ENCODE measurements at regions not wholly inside any gene's neighbourhood (a gene's known extent, or its start where the extent isn't known, plus 50 kb on each side); places are given as distances from the start of the nearest gene placed in this dataset.
A peak's percentile ranks its signal among the peaks of the same experiment; 100 is the strongest.

DNA sequence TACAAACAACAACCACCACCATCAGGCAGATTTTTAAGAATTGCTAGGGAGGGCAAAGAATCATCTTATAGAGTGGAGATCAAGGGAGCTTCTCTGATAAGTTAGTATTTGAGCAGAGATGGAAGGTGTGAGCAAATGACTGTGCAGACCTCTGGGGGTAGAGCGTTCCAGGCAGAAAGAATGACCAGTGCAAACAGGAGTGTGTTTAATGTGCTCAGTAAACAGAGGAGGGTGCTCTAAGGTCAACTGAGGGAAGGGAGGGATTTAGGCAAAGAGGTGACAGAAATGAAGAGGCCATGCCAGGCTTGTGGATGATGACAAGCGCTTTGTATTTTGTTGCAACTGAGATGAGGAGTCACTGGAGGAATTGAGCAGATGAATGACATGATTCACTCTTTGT lies 172.5 kb upstream of the GJB5 start:
- intact Hi-C loops (cut with DNase I) = no loop called here
- no peaks in the 10 kb centered on the region for H3K4me1 ChIP-seq (replicated peaks in 1 of 2)
- no peak overlapping the region for H3K27ac ChIP-seq
- DNase-seq = no peak
- H3K27me3 ChIP-seq = peaks cover 12% of the 10 kb centered on the region
- no peak overlapping the region for H3K4me3 ChIP-seq
- H3K36me3 ChIP-seq (replicated peaks in 1 of 2) = no peaks in the 10 kb centered on the region
- WGBS, 4 donors = 74 to 92% (median 87%) methylated on average over 2 of the region's 2 CpGs
- TF ChIP-seq, protein P1, sequence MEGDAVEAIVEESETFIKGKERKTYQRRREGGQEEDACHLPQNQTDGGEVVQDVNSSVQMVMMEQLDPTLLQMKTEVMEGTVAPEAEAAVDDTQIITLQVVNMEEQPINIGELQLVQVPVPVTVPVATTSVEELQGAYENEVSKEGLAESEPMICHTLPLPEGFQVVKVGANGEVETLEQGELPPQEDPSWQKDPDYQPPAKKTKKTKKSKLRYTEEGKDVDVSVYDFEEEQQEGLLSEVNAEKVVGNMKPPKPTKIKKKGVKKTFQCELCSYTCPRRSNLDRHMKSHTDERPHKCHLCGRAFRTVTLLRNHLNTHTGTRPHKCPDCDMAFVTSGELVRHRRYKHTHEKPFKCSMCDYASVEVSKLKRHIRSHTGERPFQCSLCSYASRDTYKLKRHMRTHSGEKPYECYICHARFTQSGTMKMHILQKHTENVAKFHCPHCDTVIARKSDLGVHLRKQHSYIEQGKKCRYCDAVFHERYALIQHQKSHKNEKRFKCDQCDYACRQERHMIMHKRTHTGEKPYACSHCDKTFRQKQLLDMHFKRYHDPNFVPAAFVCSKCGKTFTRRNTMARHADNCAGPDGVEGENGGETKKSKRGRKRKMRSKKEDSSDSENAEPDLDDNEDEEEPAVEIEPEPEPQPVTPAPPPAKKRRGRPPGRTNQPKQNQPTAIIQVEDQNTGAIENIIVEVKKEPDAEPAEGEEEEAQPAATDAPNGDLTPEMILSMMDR (IDR thresholded peaks at IDR 0.05) = no peak
- no peak for TF ChIP-seq POLR2A (IDR thresholded peaks at IDR 0.05)
- H3K9me3 ChIP-seq (replicated peaks in 1 of 3) = no peaks in the 10 kb centered on the region

DNA sequence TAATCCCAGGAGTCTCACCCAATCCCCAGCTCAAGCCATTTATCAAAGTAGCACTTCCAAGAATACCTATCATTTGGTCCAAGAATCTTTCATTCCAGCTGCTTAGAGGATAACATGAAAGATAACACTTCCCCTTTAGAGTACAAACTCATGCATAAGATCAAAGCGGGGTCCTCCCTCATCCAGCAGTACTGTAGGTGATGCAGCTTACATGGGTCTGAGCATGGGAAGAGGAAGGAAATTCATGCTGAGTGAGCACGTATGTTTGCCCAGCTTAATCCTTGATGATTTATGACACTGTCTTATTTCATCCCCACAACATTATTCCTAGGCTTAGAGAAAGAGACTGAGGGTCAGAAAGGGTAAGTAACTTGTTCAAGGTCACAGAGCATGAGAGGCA lies 167.1 kb upstream of the GJB5 start:
- Histone ChIP-seq H3K36me3 (replicated peaks in 1 of 2) (no peaks in the 10 kb centered on the region), H3K9me3 (replicated peaks in 1 of 3) (no peaks in the 10 kb centered on the region), H3K27ac (no peak overlapping the region), H3K27me3 (no peaks in the 10 kb centered on the region), H3K4me3 (no peak overlapping the region), H3K4me1 (replicated peaks in 1 of 2) (no peaks in the 10 kb centered on the region)
- TF ChIP-seq, protein P1 (IDR thresholded peaks at IDR 0.05) = no peak
- no peak for TF ChIP-seq POLR2A (IDR thresholded peaks at IDR 0.05)
- 41 to 56% (median 49%) methylated on average over 2 of the region's 2 CpGs for WGBS, 4 donors
- DNase-seq = no peak
- intact Hi-C loops (cut with DNase I) = no loop called here

- 24 to 55% (median 31%) methylated on average over 3 to 4 of the region's 4 CpGs for WGBS, 4 donors
- intact Hi-C loops (cut with DNase I) = loop anchor here in 1 of 2 donors (10.0 kb wide), 1 partner anchor 855 kb away; no protein-coding TSS in a partner anchor
- TF ChIP-seq, protein P1 (IDR thresholded peaks at IDR 0.05) = no peak
- TF ChIP-seq POLR2A (IDR thresholded peaks at IDR 0.05) = no peak
Measured at GRCh38 chr1:34590211-34590623, 164.6 kb upstream of the GJB5 start.

DNA sequence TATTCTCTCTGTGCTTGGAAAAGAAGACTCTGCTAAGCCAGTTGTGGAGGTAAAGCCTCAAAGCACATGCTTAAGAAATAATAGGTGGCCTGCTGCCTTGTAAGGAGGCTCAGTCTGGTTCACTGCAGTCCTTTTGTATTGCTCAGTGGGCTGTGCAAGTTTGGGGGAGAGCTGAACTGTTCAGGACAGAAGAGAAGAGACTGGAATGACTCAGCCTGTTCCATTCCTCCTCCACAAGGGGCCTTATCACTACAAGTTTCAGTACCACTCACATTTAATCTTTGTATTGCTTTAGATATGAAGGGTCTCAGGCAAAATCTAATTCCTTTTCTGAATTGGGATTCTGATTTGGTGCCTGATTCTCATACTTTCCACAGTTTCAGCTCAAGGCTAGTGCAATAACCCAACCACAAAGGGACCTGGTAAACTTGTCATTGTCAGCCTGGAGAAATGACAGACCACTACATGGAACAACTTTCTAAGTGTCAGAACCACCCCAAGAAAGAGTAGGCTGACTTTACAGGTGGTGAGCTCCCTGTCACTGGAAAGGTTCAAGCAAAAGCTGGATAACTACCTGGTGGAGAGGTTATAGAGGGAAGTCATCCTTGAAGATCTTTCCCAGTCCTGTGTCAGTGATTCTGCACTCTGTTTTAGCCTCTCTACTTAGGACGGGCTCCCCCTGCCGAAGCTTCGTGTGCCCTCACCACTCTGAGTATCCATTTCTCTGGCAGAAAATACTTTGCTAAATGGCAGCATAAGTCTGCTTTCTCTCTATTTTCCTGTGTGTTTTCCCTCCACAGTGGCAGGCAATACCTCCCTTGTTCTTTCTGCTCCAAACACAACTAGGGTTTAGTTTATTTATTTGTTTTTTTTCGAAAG lies 162.9 kb upstream of the GJB5 start:
- Histone ChIP-seq H3K9me3 (replicated peaks in 1 of 3) (no peaks in the 10 kb centered on the region), H3K27me3 (no peaks in the 10 kb centered on the region), H3K27ac (no peak overlapping the region), H3K36me3 (replicated peaks in 1 of 2) (no peaks in the 10 kb centered on the region), H3K4me1 (replicated peaks in 1 of 2) (no peaks in the 10 kb centered on the region), H3K4me3 (no peak overlapping the region)
- TF ChIP-seq, protein P1 (IDR thresholded peaks at IDR 0.05) = no peak
- no peak for TF ChIP-seq POLR2A (IDR thresholded peaks at IDR 0.05)
- intact Hi-C loops (cut with DNase I) = loop anchor here in 1 of 2 donors (10.0 kb wide), 1 partner anchor 857 kb away; no protein-coding TSS in a partner anchor
- no peak for DNase-seq
- 56 to 76% (median 64%) methylated on average over 4 of the region's 4 CpGs for WGBS, 4 donors

More at GRCh38 chr1:34590211-34590623, 164.6 kb upstream of the GJB5 start:
- Histone ChIP-seq H3K27me3 (no peaks in the 10 kb centered on the region), H3K36me3 (replicated peaks in 1 of 2) (no peaks in the 10 kb centered on the region), H3K9me3 (replicated peaks in 1 of 3) (no peaks in the 10 kb centered on the region), H3K27ac (no peak overlapping the region), H3K4me3 (no peak overlapping the region), H3K4me1 (replicated peaks in 1 of 2) (no peaks in the 10 kb centered on the region)
- DNase-seq = peak in 1 of 7 donors; percentile 2

Data from adrenal gland (tissue), 9 donors.